ENCODE measurements at regions not wholly inside any gene's neighbourhood (a gene's known extent, or its start where the extent isn't known, plus 50 kb on each side); places are given as distances from the start of the nearest gene placed in this dataset.

- Mint-ChIP-seq H3K4me1 (no peaks in the 10 kb centered on the region), H3K27ac (no peak overlapping the region), H3K9me3 (ENCODE audit: low read depth) (peaks cover 3% of the 10 kb centered on the region), H3K27me3 (peaks cover 5% of the 10 kb centered on the region), H3K4me3 (no peak overlapping the region), H3K36me3 (ENCODE audit: low read depth) (no peaks in the 10 kb centered on the region)
- intact Hi-C loops (cut with DNase I, micrococcal nuclease): no loop called here
- ChIA-PET POLR2A (no interaction called here), CTCF (interaction anchor here (1.5 kb wide), 1 partner anchor 238 kb away, joined by 3 read pairs; no protein-coding TSS in a partner anchor)
- ATAC-seq (no peak), DNase-seq (no peak)
These were observed 125.6 kb upstream of the CNOT2 start for GRCh38 chr12:70117670-70118069.

- DNase-seq: no peak
- ATAC-seq: no peak
These were observed 122.3 kb upstream of the CNOT2 start for GRCh38 chr12:70120970-70121369.

GRCh38 chr12:70121562-70121961, 121.7 kb upstream of the CNOT2 start:
- Mint-ChIP-seq H3K9me3 (ENCODE audit: low read depth) (no peaks in the 10 kb centered on the region), H3K4me3 (no peak overlapping the region), H3K4me1 (no peaks in the 10 kb centered on the region), H3K27ac (no peak overlapping the region), H3K27me3 (peaks cover 4% of the 10 kb centered on the region), H3K36me3 (ENCODE audit: low read depth) (no peaks in the 10 kb centered on the region)
- ChIA-PET POLR2A (no interaction called here), CTCF (no interaction called here)
- ATAC-seq: no peak
- no peak for DNase-seq
- intact Hi-C loops (cut with DNase I, micrococcal nuclease): no loop called here

More at GRCh38 chr12:70120970-70121369, 122.3 kb upstream of the CNOT2 start:
- intact Hi-C loops (cut with DNase I, micrococcal nuclease): no loop called here
- CTCF ChIA-PET: interaction anchor here (0.7 kb wide), 1 partner anchor 391 kb away, joined by 3 read pairs; no protein-coding TSS in a partner anchor
- Mint-ChIP-seq H3K36me3 (ENCODE audit: low read depth) (no peaks in the 10 kb centered on the region), H3K27ac (no peak overlapping the region), H3K9me3 (ENCODE audit: low read depth) (no peaks in the 10 kb centered on the region), H3K4me3 (no peak overlapping the region), H3K4me1 (no peaks in the 10 kb centered on the region), H3K27me3 (peaks cover 4% of the 10 kb centered on the region)
- POLR2A ChIA-PET: no interaction called here

- intact Hi-C loops (cut with DNase I, micrococcal nuclease): no loop called here
- CTCF ChIA-PET: no interaction called here
- ATAC-seq: no peak
These were observed 120.4 kb upstream of the CNOT2 start for GRCh38 chr12:70122804-70123203.

GRCh38 chr12:70149013-70149412, 94.2 kb upstream of the CNOT2 start:
- intact Hi-C loops (cut with DNase I, micrococcal nuclease): no loop called here
- no peak overlapping the region for H3K4me3 Mint-ChIP-seq
- POLR2A ChIA-PET: no interaction called here
- no peak overlapping the region for H3K27ac Mint-ChIP-seq
- DNase-seq (no peak), ATAC-seq (no peak)
- H3K4me1 Mint-ChIP-seq: no peaks in the 10 kb centered on the region
- peaks cover 9% of the 10 kb centered on the region for H3K27me3 Mint-ChIP-seq
- peaks cover 4% of the 10 kb centered on the region for H3K9me3 Mint-ChIP-seq (ENCODE audit: low read depth)
- no peaks in the 10 kb centered on the region for H3K36me3 Mint-ChIP-seq (ENCODE audit: low read depth)
- CTCF ChIA-PET: no interaction called here

More at GRCh38 chr12:70122804-70123203, 120.4 kb upstream of the CNOT2 start:
- Mint-ChIP-seq H3K27ac (no peak overlapping the region), H3K36me3 (ENCODE audit: low read depth) (no peaks in the 10 kb centered on the region), H3K9me3 (ENCODE audit: low read depth) (no peaks in the 10 kb centered on the region), H3K4me1 (no peaks in the 10 kb centered on the region), H3K27me3 (peaks cover 4% of the 10 kb centered on the region), H3K4me3 (no peak overlapping the region)
- POLR2A ChIA-PET: no interaction called here
- DNase-seq: no peak

GRCh38 chr12:70149665-70150064, 93.6 kb upstream of the CNOT2 start:
- Mint-ChIP-seq H3K36me3 (ENCODE audit: low read depth) (no peaks in the 10 kb centered on the region), H3K4me1 (no peaks in the 10 kb centered on the region), H3K27ac (no peak overlapping the region), H3K27me3 (peaks cover 9% of the 10 kb centered on the region), H3K4me3 (no peak overlapping the region), H3K9me3 (ENCODE audit: low read depth) (peaks cover 8% of the 10 kb centered on the region)
- ATAC-seq (no peak), DNase-seq (no peak)
- intact Hi-C loops (cut with DNase I, micrococcal nuclease): no loop called here
- POLR2A ChIA-PET: no interaction called here
- CTCF ChIA-PET: no interaction called here

- Mint-ChIP-seq H3K4me1 (no peaks in the 10 kb centered on the region), H3K27ac (no peak overlapping the region), H3K36me3 (ENCODE audit: low read depth) (no peaks in the 10 kb centered on the region), H3K27me3 (peaks cover 9% of the 10 kb centered on the region), H3K4me3 (no peak overlapping the region), H3K9me3 (ENCODE audit: low read depth) (peaks cover 10% of the 10 kb centered on the region)
- intact Hi-C loops (cut with DNase I, micrococcal nuclease): no loop called here
- ATAC-seq (no peak), DNase-seq (no peak)
- ChIA-PET POLR2A (no interaction called here), CTCF (no interaction called here)
These were observed 93.0 kb upstream of the CNOT2 start for GRCh38 chr12:70150230-70150629.

- Mint-ChIP-seq H3K4me3 (no peak overlapping the region), H3K4me1 (no peaks in the 10 kb centered on the region), H3K27me3 (peaks cover 7% of the 10 kb centered on the region), H3K27ac (no peak overlapping the region), H3K36me3 (ENCODE audit: low read depth) (no peaks in the 10 kb centered on the region), H3K9me3 (ENCODE audit: low read depth) (peaks cover 12% of the 10 kb centered on the region)
- ChIA-PET POLR2A (no interaction called here), CTCF (no interaction called here)
- ATAC-seq: no peak
- intact Hi-C loops (cut with DNase I, micrococcal nuclease): no loop called here
- DNase-seq: no peak
These were observed 91.2 kb upstream of the CNOT2 start for GRCh38 chr12:70151993-70152392.

- Mint-ChIP-seq H3K36me3 (ENCODE audit: low read depth) (no peaks in the 10 kb centered on the region), H3K4me3 (no peak overlapping the region), H3K27me3 (peaks cover 9% of the 10 kb centered on the region), H3K9me3 (ENCODE audit: low read depth) (peaks cover 27% of the 10 kb centered on the region), H3K27ac (no peak overlapping the region), H3K4me1 (no peaks in the 10 kb centered on the region)
- DNase-seq (no peak), ATAC-seq (no peak)
- intact Hi-C loops (cut with DNase I, micrococcal nuclease): no loop called here
- POLR2A ChIA-PET: no interaction called here
- CTCF ChIA-PET: no interaction called here
These were observed 89.1 kb upstream of the CNOT2 start for GRCh38 chr12:70154087-70154638.

- DNase-seq: no peak
- no peak overlapping the region for H3K4me3 Mint-ChIP-seq
- H3K36me3 Mint-ChIP-seq (ENCODE audit: low read depth): no peaks in the 10 kb centered on the region
- no peak for ATAC-seq
- no peak overlapping the region for H3K27ac Mint-ChIP-seq
- ChIA-PET CTCF (interaction anchor here (0.6 to 1.1 kb wide), 2 partner anchors 72 to 435 kb away, joined by 3 to 4 read pairs; no protein-coding TSS in a partner anchor), POLR2A (interaction anchor here (0.6 kb wide), 1 partner anchor 72 kb away, joined by 5 read pairs; no protein-coding TSS in a partner anchor)
- peaks cover 27% of the 10 kb centered on the region for H3K9me3 Mint-ChIP-seq (ENCODE audit: low read depth)
- H3K27me3 Mint-ChIP-seq: peaks cover 8% of the 10 kb centered on the region
- intact Hi-C loops (cut with DNase I, micrococcal nuclease): no loop called here
- H3K4me1 Mint-ChIP-seq: no peaks in the 10 kb centered on the region
These were observed 88.2 kb upstream of the CNOT2 start for GRCh38 chr12:70154960-70155589.

GRCh38 chr12:70157099-70157498, 86.1 kb upstream of the CNOT2 start:
- Mint-ChIP-seq H3K27ac (no peak overlapping the region), H3K4me1 (no peaks in the 10 kb centered on the region), H3K27me3 (peaks cover 5% of the 10 kb centered on the region), H3K4me3 (no peak overlapping the region), H3K9me3 (ENCODE audit: low read depth) (peaks cover 27% of the 10 kb centered on the region), H3K36me3 (ENCODE audit: low read depth) (no peaks in the 10 kb centered on the region)
- POLR2A ChIA-PET: no interaction called here
- DNase-seq: no peak
- intact Hi-C loops (cut with DNase I, micrococcal nuclease): no loop called here
- no peak for ATAC-seq
- CTCF ChIA-PET: no interaction called here

- intact Hi-C loops (cut with DNase I, micrococcal nuclease): no loop called here
- no peak for ATAC-seq
- H3K4me3 Mint-ChIP-seq: no peak overlapping the region
- no peaks in the 10 kb centered on the region for H3K9me3 Mint-ChIP-seq (ENCODE audit: low read depth)
- peaks cover 2% of the 10 kb centered on the region for H3K4me1 Mint-ChIP-seq
- DNase-seq: no peak
- H3K36me3 Mint-ChIP-seq (ENCODE audit: low read depth): no peaks in the 10 kb centered on the region
- ChIA-PET POLR2A (no interaction called here), CTCF (no interaction called here)
- H3K27ac Mint-ChIP-seq: no peak overlapping the region
- H3K27me3 Mint-ChIP-seq: no peaks in the 10 kb centered on the region
These were observed 77.8 kb upstream of the CNOT2 start for GRCh38 chr12:70165450-70165849.
